ENCODE measurements at regions not wholly inside any gene's neighbourhood (a gene's known extent, or its start where the extent isn't known, plus 50 kb on each side); places are given as distances from the start of the nearest gene placed in this dataset.

DNA sequence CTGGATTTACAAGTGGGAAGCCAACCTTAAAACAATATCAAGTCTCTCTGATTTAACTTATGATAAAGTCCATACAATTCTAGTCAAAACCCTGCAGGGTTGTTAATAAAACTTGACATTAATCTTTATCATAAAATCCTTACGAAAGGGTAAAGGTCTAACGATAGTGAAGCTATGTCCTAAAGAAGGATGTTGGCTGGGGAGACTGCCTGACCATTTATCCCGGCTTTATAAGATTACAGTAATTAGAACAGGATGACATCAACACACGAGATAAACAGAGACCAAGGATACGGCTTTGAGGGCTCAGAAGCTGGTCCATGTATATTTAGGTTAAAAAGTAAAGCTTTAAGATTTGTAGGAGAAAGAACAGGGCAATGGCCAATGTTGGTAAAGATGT lies 189.0 kb upstream of the COPS8 start:
- Mint-ChIP-seq H3K4me3 (ENCODE audit: unreplicated experiment) (no peak overlapping the region), H3K36me3 (ENCODE audit: insufficient read depth, unreplicated experiment) (no peaks in the 10 kb centered on the region), H3K4me1 (ENCODE audit: insufficient read depth, unreplicated experiment) (no peaks in the 10 kb centered on the region), H3K27ac (ENCODE audit: low read depth, unreplicated experiment) (no peak overlapping the region), H3K27me3 (ENCODE audit: insufficient read depth, unreplicated experiment) (no peaks in the 10 kb centered on the region), H3K9me3 (ENCODE audit: unreplicated experiment) (no peaks in the 10 kb centered on the region)
- ChIA-PET CTCF (interaction anchor here (0.7 to 0.9 kb wide), 2 partner anchors 13 to 163 kb away, joined by 3 read pairs; no protein-coding TSS in a partner anchor), POLR2A (interaction anchor here (0.6 kb wide), 1 partner anchor 16 kb away, joined by 3 read pairs; no protein-coding TSS in a partner anchor)
- no TSS peak for BruUV-seq (replicated peaks)
- intact Hi-C loops (cut with micrococcal nuclease), result no loop called here
- TF ChIP-seq, protein P1, sequence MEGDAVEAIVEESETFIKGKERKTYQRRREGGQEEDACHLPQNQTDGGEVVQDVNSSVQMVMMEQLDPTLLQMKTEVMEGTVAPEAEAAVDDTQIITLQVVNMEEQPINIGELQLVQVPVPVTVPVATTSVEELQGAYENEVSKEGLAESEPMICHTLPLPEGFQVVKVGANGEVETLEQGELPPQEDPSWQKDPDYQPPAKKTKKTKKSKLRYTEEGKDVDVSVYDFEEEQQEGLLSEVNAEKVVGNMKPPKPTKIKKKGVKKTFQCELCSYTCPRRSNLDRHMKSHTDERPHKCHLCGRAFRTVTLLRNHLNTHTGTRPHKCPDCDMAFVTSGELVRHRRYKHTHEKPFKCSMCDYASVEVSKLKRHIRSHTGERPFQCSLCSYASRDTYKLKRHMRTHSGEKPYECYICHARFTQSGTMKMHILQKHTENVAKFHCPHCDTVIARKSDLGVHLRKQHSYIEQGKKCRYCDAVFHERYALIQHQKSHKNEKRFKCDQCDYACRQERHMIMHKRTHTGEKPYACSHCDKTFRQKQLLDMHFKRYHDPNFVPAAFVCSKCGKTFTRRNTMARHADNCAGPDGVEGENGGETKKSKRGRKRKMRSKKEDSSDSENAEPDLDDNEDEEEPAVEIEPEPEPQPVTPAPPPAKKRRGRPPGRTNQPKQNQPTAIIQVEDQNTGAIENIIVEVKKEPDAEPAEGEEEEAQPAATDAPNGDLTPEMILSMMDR (IDR thresholded peaks at IDR 0.05; ENCODE audit: unreplicated experiment), result no peak
- no peak for DNase-seq (ENCODE audit: unreplicated experiment)

DNA sequence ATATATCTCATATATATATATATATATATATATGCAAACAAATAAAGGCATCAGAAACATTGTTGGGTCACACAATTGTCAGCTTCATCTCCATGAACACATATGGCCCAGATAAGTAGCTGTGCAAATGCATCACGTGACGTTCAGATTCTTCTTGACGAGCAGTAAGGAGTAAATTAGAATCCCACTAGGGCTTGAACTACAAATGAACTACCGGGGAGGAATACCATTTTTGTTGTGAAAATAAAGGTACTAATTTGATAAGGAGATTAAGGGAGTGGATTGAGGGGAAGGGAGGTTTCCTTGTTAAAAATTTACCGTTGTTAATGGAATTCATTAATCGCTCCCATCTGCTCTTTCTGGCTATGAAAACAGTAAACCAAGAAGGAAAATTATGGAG lies 186.5 kb upstream of the COPS8 start:
- Mint-ChIP-seq H3K4me3 (ENCODE audit: unreplicated experiment) (no peak overlapping the region), H3K4me1 (ENCODE audit: insufficient read depth, unreplicated experiment) (no peaks in the 10 kb centered on the region), H3K36me3 (ENCODE audit: insufficient read depth, unreplicated experiment) (no peaks in the 10 kb centered on the region), H3K27ac (ENCODE audit: low read depth, unreplicated experiment) (no peak overlapping the region), H3K27me3 (ENCODE audit: insufficient read depth, unreplicated experiment) (no peaks in the 10 kb centered on the region), H3K9me3 (ENCODE audit: unreplicated experiment) (no peaks in the 10 kb centered on the region)
- ChIA-PET POLR2A (no interaction called here), CTCF (no interaction called here)
- TF ChIP-seq, protein P1 (IDR thresholded peaks at IDR 0.05; ENCODE audit: unreplicated experiment), result no peak
- no TSS peak for BruUV-seq (replicated peaks)
- intact Hi-C loops (cut with micrococcal nuclease), result no loop called here
- DNase-seq (ENCODE audit: unreplicated experiment), result no peak

DNA sequence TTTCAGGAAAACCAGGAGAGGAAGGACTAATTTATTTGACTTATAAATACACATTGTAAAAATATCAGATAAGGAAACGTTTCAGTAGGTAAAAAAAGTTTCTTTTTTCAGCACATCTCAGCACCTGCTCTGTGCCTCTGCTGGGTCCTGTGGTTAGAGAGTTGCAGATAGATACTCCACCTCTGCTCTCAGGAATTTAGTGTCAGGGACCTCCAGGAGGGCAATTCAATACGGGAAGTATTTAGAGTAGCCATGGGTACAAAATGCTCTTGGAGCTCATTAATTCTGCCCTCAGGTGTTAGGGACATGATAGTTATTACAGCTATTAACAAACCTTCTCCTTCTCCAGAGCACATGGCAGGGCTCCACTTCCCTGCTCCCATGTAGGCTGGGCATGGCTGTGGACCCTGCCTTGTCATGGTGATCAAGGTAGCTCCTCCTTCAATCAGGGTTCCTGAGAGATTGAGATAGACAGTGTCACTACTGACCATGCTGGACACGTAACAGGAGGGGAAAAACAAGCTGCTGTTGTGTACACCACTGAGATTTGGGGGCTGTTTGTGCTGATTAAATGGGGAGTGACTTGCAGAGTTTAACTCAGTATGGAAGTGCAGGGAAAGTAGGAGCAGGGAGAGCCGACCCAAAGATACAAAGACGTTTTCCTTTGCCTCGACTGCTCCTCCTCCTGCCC lies 185.6 kb upstream of the COPS8 start:
- no peaks in the 10 kb centered on the region for H3K27me3 Mint-ChIP-seq (ENCODE audit: insufficient read depth, unreplicated experiment)
- no TSS peak for BruUV-seq (replicated peaks)
- CTCF ChIA-PET, result interaction anchor here (0.7 kb wide), 1 partner anchor 219 kb away, joined by 3 read pairs; no protein-coding TSS in a partner anchor

DNA sequence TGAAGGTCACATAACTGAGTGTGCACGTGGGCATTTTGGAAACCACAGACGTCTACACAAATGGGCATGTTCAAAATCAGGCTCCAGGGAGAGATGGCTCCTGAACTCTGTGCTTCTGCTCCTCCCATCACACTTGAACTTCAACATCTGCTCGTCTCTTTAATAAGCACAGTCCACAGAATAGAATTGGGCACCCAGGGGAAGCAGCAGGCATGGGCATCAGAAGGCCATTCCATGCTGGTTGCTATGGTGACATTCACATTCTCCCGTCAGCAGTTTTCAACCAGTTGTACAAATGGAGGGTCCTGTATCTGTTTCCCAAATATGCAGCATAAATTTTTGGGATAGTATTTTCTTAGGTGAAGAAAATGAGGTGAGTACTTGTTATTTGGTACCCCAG lies 183.7 kb upstream of the COPS8 start:
- ChIA-PET POLR2A (no interaction called here), CTCF (no interaction called here)
- Mint-ChIP-seq H3K27me3 (ENCODE audit: insufficient read depth, unreplicated experiment) (peaks cover 10% of the 10 kb centered on the region), H3K9me3 (ENCODE audit: unreplicated experiment) (no peaks in the 10 kb centered on the region), H3K4me1 (ENCODE audit: insufficient read depth, unreplicated experiment) (no peaks in the 10 kb centered on the region), H3K36me3 (ENCODE audit: insufficient read depth, unreplicated experiment) (no peaks in the 10 kb centered on the region), H3K27ac (ENCODE audit: low read depth, unreplicated experiment) (no peak overlapping the region), H3K4me3 (ENCODE audit: unreplicated experiment) (no peak overlapping the region)
- no peak for DNase-seq (ENCODE audit: unreplicated experiment)
- intact Hi-C loops (cut with micrococcal nuclease), result no loop called here
- TF ChIP-seq, protein P1 (IDR thresholded peaks at IDR 0.05; ENCODE audit: unreplicated experiment), result no peak
- no TSS peak for BruUV-seq (replicated peaks)

More for the DNA sequence above, 185.6 kb upstream of the COPS8 start:
- Mint-ChIP-seq H3K9me3 (ENCODE audit: unreplicated experiment) (no peaks in the 10 kb centered on the region), H3K4me3 (ENCODE audit: unreplicated experiment) (no peak overlapping the region), H3K4me1 (ENCODE audit: insufficient read depth, unreplicated experiment) (no peaks in the 10 kb centered on the region), H3K36me3 (ENCODE audit: insufficient read depth, unreplicated experiment) (no peaks in the 10 kb centered on the region), H3K27ac (ENCODE audit: low read depth, unreplicated experiment) (no peak overlapping the region)
- DNase-seq (ENCODE audit: unreplicated experiment), result no peak
- TF ChIP-seq, protein P1 (IDR thresholded peaks at IDR 0.05; ENCODE audit: unreplicated experiment), result no peak
- intact Hi-C loops (cut with micrococcal nuclease), result no loop called here
- POLR2A ChIA-PET, result interaction anchor here (0.5 kb wide), 1 partner anchor 562 kb away, joined by 3 read pairs; no protein-coding TSS in a partner anchor

Measured in MCF 10A (cell line).